ENCODE measurements at regions not wholly inside any gene's neighbourhood (a gene's known extent, or its start where the extent isn't known, plus 50 kb on each side); places are given as distances from the start of the nearest gene placed in this dataset.

- no peak for DNase-seq
Measured at GRCh38 chr12:45674181-45674977, 55.1 kb upstream of the ARID2 start.

DNA sequence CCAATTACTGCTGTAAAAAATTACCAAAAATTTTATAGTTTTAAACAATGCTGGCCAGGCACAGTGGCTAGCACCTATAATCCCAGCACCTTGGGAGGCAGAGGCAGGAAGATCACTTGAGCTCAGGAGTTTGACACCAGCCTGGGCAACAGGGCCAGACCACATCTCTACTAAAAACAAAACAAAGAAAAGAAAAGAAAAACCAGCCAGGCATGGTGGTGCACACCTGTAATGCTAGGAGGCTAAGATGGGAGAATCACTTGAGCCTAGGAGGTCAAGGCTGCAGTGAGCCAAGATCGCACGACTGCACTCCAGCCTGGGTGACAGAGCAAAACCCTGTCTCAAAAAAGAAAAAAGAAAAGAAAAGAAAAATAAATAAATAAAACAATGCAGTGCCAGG lies 54.0 kb upstream of the ARID2 start:
- DNase-seq: no peak

Data from activated effector memory CD4-positive, alpha-beta T cell treated with anti-CD3 and anti-CD28 coated beads, Interleukin-2, amount 50 U/mL, for 16 hours (primary cell).